SHP77 (cell line): ENCODE measurements at regions not wholly inside any gene's neighbourhood (a gene's known extent, or its start where the extent isn't known, plus 50 kb on each side); places are given as distances from the start of the nearest gene placed in this dataset.

Experiments
- DNase-seq, 2 experiments: peaks; one replicate each; lab custom pipeline; 2025; lab: John Stamatoyannopoulos, UW

DNA sequence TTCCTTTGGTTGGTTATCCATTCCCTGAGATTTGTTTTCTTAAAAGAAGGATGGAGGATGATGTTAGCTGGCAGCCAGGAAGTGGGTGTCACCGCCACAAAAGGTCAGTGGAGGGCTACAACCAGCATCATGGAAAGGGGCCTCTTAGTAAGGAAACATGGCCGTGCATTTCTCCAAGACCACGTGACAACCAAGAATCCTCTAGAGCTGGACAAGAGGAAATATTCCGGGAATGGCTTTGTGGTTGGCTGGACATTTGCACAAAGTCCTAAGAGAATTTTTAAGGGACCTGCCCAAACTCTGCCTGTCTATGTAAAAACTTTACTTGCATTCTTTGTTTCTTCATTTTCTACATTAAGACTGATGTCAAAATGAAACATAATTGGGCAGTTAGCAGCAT, 399.9 kb upstream of the MARCKS start:
- no peak for DNase-seq

DNA sequence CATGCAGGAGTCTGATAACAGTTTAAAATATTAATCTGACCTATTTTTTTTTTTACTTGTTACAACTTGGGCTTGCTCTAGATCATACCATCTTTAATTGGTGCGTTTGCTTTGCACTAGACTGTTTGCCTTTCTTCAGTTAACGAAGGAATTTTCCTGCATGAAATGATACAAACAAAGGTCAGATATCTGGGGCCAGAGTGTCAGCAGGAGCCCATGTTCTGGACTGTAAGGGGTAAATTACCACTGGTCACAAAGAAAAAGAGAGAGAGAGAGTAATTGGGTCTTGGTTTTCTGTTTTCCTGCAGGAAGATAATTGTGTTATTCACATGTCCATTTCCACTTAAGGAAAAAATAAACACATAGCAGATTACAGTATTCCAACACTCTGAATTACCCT, 399.4 kb upstream of the MARCKS start:
- no peak for DNase-seq

DNA sequence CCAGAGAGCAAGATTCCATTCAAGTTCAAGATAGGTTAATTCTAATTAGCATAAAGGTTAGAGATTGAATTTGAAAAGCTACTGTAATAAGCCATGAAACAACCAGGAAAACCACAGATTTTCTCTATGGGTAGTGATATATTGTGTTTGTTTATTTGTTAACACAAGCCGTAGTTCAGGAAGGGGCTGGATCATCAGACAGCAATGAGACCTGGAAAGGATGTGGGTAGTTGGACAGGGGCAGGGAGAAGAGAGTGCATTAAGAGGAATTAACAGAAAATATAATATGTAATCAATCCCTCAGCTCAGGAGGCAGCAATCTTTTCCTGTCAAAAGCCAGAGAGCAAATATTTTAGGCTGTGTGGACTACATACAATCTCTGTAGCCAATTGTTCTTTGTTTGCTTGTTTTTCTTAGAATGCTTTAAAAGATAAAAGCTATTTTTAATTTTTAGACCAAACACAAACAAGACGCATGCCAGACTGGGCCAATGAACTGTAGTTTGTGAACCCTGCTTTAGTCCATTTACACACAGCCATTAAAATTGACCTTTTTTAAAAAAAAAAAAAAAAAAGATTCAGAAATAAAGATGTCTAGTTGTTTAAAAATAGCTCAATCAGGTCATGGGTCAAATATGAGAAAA, 398.7 kb upstream of the MARCKS start:
- no peak for DNase-seq

DNA sequence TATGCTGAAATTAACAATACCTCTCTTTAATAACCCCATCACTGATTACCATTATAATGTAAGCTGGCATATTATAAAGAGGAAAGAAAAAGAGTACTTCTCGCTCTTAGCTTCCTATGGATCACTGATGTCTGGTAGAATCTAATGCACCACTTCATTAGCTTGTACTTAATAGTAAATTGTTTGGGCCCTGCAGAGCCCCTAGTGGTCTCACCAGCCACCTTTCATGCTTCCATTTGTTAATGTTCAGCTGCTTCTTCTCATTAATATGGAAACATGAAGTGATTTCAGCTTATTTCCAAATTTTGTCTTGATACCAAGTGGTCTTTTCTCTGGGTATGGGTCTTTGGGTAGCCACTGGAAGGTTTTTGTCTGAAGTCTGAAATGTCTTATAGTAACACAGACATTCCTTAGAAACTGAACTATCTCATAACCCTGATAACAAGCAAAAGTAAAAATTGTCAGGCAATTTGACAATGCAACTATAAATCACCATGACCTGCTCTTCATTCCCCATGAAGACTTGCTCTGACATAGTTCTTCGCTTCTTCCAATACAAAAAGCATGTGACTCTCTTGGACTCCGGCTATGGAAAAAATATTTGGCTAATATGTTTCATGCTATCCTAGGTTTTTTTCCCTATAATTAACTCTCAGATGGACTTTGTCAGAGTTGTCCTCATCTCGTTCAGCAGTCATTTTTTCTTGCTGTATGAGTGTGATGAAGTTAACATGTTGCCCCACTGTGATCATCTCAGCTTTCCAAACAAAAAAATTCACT, 395.8 kb upstream of the MARCKS start:
- no peak for DNase-seq

DNA sequence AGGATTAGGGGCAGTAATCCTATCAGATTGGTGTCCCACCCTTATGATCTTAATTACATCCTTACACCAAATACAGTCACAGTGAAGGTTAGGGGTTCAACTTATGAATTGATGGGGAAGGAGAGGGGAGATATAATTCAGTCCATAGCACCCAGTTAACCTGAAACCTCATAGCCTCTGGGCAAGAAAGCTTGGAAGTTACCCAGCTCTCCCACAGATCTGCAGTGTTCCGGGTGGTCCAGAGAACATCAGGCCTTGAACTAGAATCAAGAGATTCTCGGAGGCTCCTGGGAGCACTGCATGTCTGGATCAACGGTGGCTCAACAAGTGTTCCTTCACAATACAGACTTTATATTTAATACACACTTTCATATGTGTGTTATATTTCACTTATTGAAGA, 392.6 kb upstream of the MARCKS start:
- no peak for DNase-seq

DNA sequence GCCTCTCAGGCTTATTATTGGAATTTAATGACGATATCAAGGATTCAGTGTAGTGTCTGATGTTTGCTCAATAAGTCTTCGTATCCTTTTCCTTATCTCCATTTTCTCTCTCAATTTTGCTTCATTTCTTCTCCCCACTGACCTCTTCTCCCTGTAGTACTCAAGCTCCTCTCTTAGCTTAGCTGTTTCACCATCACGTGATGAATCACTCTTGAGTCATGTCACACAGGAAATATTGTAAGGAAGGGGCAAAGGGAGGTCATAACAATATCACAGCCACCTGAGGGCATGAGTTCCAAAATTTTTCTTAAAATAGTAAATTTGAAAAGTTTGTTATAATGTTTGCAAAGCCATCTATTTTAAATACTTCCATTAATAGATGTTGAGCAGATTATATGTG, 392.2 kb upstream of the MARCKS start:
- no peak for DNase-seq

DNA sequence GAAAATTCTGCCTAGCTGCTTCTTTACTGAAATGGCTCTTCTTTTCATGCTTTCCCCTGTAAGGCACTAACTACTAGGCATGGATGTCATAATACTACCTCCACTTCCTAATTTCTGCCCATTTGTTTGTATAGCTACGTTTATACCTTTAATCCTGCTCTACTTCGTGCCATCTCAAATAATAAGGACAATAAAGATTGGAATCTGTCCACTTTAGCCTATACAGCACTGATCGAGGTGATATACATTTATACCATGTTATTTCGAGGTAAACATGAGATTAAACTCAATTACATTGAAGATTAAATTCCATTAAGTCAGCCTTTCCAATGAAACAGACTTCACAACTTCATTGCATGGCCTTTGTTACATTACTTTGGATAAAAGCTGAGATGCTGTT, 390.6 kb upstream of the MARCKS start:
- DNase-seq: no peak

DNA sequence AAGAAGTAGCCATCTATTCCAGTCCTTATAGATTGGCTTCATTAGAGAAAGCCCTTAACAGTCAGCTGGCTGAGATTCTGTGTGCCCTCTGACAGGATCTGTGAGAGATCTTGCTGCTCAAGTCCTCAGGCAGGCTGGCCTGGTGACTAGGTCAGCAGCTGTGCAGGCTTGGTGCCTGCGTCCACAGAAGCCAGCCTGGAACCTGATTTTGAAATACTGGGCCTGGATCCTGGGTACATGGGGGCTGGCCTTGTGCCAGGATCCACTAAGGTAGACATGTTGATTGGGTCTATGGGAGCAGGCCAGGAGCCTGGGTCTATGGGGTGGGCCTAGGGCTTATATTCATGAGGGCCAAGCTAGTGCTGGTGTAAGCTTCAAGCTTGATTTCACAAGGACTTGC, 381.8 kb upstream of the MARCKS start:
- DNase-seq: peak in 1 of 2 experiments; percentile 4

DNA sequence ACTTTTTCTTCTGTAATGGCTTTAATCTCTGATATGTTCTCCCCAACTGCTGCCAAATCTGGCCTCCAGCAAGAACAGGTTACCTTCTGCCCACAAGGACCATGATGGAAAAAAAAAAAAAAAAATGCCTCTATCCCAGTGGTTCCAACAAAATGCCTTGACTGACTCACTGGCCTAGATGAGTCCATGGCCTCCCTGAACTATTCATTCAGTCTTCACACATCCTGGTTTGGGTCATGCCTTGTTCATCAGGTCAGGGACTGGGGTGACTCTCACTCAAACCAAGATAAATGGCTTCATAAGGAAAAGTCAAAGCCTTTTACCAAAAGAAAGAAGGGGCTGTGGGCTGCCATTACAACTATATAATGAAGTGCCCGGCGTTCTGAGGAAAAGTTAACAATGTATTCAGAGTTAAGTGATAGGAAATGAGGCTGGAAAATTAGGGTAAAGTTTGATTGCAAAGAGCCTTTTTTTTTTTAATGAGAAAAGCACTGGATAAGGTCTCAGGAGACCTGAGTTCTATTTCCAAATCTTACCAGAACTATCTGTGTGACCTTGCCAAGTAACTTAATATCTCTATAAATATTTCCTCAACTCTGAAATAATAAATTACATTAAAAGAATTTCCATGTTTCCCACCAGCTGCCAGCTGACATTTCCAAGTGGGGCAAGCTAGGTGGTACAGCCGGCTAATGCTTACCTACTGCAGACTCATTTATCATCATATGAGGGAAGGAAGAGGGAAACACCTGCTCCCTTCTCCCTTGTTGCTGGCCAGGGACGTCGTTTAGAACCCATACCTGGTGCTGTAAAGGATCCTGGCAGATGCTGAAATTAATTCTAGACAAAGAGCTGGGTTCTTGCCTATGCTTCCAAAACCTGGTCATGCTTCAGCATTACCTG, 380.0 kb upstream of the MARCKS start:
- DNase-seq: peak; percentile 32 to 66

DNA sequence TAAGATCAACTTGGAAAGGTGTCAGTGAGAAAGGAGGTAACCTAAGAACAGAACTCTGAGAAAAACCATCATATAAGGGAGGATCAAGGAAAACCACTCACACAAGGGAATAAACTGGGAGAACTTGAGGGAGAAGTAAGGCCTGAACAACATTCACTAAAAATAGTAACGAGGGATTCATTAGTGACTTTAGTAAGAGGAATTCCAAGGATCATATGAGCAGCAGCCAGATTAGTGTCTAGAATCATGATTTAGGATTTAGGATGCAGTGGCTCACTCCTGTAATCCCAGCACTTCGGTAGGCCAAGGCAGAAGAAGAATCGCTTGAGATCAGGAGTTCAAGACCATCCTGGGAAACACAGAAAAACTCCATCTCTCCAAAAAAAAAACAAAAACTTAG, 376.5 kb upstream of the MARCKS start:
- DNase-seq: no peak

DNA sequence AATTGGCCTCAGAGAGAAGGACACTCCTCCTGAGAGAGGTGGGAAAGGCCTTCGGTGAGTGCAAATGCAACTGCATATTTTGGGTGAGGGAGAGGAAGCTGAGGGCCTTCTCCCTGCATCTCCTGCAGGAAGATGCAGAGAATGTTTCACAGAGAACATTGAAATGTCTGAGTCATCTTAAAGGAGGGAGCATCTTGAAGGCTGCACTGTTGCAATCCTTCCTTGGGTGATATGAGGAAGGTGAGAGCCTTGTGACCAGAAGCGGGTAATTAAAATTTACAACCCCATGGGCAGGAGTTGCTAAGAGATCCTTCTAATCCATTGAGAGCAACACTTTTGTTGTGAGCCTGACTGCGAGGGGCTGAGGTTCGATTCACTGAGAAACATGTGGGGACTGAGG, 375.7 kb upstream of the MARCKS start:
- DNase-seq: no peak

DNA sequence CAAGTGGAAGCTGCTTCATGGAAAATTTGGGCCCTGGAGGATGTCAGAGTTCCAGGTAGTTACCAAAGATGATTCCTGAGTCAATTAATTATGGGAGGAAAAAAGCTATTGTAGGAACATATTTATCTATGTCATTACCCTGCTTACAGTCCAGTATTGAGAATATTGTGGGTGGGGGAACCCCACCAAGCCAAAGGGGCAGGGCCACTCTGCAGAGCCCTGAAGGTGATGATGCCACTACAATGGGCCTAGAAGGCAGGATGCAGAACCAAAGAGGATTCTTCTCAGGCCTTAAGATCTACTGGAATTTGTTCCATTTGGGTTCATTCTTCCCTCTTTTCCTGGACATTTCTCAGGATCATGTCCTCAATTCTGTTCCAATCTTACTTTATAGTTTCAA, 375.2 kb upstream of the MARCKS start:
- DNase-seq: no peak

DNA sequence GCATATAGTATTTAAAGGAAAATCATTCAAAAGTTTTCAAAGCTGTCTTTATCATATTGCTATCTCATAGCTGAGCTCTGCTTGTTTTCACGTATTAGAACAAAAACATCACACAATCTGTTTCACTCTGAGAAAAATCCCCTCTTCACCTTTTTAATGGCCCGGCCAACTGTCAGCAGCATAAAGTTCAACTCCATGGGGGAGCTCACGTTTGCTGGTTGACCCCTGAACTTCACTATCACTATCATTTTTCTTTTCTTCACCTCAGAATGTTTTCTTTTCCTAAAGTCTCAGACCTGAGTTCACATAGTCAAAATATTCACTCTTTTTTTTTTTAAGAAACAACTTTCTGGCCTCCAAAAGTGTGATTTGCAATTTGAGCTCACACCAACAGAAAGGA, 374.4 kb upstream of the MARCKS start:
- DNase-seq: no peak

DNA sequence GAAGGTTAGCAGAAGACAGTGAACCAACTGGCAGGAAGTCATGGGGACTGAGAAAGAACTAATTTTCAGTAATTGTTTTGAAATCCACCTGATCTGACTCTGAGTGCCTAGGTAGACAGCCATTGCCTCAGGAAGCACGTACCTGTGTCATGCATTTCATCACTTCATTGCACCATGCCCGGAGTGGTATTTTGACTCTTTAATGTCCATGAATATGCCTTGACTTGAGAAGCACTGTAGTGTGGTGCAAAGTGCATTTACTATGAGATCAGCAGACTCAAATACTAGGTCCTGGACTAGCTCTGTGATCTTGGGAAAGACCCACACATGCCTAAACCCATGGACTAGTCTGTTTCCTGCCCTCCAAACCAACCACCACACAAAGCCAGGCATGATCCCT, 370.9 kb upstream of the MARCKS start:
- no peak for DNase-seq

DNA sequence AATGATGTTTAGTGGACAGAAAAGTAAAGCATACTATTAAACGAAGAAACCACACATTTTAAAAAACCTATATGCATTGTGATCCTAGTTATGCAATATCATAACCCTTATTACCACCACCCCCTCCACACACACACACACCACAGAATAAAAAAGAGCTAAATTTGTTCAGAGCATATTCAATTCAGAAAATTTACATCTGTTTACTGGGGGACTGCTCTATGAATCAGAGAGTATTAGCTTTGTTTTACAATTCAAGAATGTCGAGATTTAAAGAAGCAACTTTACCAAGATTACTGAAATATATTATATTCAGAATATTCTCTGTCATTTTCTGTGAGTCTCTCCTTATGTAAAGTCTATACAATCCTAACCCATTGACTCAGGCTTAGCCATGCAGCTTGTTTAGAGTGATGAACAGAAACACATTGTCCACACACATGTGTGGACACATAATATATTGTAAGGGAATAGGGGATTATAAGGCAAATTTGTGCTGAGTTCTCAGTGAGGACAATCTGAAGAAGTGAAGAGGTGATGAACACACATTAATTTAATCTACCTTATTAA, 369.6 kb upstream of the MARCKS start:
- no peak for DNase-seq

DNA sequence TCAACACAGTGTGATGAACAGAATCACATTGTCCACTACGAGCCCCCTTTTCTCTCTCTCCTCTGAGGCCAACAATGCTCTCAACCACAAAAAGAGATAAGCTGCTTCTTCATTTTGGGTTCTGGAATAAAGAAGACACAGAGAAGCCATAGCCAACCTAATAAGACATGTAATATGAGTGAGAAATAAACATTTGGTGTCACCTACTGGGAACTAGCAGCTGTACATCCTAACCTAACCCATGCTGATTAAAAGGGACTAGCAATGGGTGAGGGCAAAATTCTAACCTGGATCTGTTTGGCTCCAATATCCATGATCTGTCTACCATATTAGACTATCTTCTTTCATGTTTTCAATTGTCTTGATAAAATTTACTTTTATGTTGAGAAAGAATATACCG, 369.1 kb upstream of the MARCKS start:
- DNase-seq: no peak

DNA sequence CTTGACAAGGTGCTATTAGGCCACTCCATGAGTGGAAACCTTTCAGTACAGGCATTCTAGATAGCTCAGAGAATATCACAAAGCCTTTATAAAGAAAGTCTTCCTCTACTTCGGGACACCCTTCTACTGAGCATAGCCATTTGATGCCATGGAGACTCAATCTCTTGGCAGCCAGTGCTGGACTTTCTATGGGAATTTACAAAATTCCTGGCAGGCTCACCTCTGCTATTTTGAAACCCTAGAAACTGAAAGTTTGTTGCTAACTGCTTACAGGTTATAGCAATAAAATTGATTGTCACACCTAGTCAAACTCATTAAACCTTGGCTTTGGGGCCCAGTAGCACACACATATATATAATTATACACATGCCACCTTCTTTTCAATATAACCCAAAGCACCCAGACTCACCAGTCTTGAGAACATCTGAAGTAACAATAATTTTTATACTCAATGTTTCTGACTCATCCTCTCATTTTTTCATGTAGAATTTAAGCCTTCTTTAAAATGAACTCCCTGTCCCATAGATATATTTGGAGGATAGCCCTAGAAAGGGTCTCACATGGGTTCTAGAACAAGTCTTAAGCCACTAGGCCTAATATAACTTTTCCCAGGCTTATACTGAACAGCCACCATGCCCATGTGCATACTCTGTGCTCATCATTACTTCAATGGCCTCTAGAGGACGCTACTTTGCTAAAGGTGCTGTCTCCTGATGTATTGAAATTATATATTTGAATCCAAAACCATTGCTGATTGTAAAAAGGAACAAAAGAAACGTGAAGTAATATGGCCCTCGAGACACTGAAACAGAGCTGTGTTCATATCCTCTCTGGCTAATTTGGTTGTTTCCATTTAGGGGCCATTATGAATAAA, 368.1 kb upstream of the MARCKS start:
- no peak for DNase-seq

DNA sequence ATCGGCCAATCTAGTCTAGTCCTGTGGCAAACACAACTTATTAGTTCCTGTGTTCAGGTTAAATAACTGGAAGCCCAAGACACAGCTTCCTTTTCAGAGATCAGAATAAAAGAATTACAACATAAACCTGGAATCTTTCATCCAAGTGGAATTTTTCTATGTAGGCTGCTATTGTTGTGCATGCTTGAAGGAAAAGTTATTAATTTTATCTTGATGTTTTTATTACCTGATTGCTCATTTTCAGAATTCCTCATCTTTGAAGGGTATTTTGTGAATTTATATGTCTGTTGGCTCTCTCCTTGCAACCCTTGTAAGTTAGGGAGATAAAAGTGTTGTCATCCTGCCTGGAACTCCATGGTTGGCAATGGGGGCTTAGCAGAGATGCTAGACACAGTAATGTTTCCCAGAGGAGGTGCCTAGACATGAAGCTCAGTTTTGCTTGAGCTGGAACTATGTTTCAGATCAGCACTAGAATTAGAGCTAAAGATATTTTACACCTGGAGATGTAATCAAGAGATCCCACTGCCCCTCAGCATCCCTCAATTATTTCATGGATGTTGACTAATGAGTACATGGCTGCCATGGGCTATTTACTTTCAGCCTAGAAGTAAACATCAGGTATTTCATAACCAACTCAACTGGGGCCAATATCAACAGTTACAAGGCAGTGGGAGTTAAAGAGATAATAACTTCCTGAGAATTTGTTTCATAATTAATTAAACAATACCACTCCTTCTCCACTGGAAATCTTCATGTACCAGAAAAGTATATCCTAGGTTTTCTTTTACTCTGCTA, 367.0 kb upstream of the MARCKS start:
- no peak for DNase-seq

DNA sequence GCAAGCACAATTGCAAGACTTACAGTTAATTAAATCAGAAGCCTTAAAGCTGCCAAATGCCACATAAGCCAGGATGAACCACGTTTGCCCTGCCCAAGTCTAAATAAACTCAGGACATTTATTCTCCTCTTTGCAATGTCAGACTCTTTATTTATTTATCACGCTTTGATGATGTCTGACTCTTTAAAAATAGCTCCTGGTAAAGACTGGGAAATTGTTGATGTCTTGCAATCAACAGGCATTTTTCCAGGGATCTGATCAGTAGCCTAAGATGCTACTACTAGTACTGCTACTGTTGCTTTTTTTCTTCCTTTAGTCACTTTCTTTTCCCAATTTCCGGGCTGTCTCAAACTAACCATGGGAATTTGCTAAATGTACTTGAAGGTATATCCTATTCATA, 365.8 kb upstream of the MARCKS start:
- no peak for DNase-seq

DNA sequence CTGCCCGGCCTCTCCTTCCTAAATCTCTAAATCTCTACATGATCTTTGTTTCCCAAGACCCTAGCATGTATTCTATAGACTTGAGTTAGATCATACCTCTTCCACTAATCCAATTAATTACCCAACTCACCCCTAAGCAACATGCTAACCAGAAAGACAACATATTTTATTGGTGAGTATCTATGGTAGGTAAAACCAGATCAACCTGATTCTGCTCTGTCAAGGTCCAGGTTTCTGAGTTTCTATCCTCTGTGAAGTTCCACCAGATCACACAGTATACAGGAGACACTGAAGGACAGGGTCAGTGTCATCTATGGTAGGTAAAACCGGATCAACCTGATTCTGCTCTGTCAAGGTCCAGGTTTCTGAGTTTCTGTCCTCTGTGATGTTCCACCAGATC, 363.2 kb upstream of the MARCKS start:
- DNase-seq: no peak

DNA sequence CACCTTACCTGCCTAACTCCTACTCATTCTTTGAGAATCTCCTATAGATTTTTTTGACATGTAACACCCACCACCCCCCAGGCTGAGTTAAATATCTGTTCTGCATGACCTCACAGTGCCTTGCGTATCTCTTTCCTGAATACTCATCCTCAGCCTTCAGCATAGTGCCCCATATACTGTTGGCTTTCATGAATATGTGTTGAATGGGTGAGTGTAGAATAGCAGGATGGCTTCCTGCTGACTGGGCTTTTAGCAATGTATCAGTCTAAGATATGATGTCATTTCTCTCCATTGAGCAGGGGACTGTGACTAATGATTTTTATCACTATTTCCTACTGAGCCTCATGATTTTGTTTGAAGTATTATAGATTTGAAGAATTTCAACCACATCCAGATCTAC, 361.6 kb upstream of the MARCKS start:
- no peak for DNase-seq
